K562 (cell line): ENCODE measurements at regions not wholly inside any gene's neighbourhood (a gene's known extent, or its start where the extent isn't known, plus 50 kb on each side); places are given as distances from the start of the nearest gene placed in this dataset.

ENCODE experiments used
- ATAC-seq: fragments of 200-7000 bp; cut with Tn5 transposase; 3 replicates; pipeline ENCODE4 v1.9.1; 2020; ENCODE audit warnings: moderate library complexity
- BruUV-seq: library from RNA; stranded (reverse); fragments of 400-500 nt; replicated peaks from 2 replicates; lab custom pipeline; 2021; lab: Mats Ljungman, UMichigan
- CTCF ChIA-PET: fragments of 300-600 bp; formaldehyde crosslinking; extraction: SDS; loops from one replicate; lab custom pipeline; 2021; ENCODE audit warnings: low intra/inter-chr PET ratio; lab: Yijun Ruan, JAX
- POLR2A ChIA-PET: fragments of 300-600, 350-650 bp; sonication (Branson Sonifier 250); formaldehyde crosslinking; extraction: SDS; loops from one replicate; lab custom pipeline; 2021; ENCODE audit warnings: antibody characterized with exemption, inconsistent platforms; lab: Yijun Ruan, JAX
- DNase-seq, 4 experiments: peaks; one replicate each; pipeline versions ENCODE4 v3.0.0 to v3.0.0-alpha.2; 2011 to 2018; ENCODE audit warnings: low spot score in 3 of 4, mixed read lengths in 3 of 4; ENCODE audit errors: extremely low read depth in 1 of 4
- FAIRE-seq: peaks from 2 replicates; lab custom pipeline; 2011; peaks lifted over from hg19 to GRCh38; lab: Jason Lieb, UNC
- H2AFZ ChIP-seq: 2 replicates; pipeline ENCODE4 v1.6.0; 2011; ENCODE audit warnings: low read depth, low read length, control low read depth, inconsistent platforms
- H3K27ac ChIP-seq: fragments of 200-600 bp; 3 replicates; pipeline ENCODE4 v1.8.0; 2011; ENCODE audit warnings: low read depth, mild to moderate bottlenecking, control low read depth, inconsistent platforms, low read length, moderate library complexity, mixed read lengths; ENCODE audit errors: extremely low read depth
- H3K27me3 ChIP-seq, 2 experiments: fragments of 300-600 bp in 1 of 2; 2 replicates in 1 of 2; 3 replicates in 1 of 2; pipeline versions ENCODE4 v1.6.0 to v1.8.0; 2011; ENCODE audit warnings: inconsistent platforms in 2 of 2, low read length in 2 of 2, mild to moderate bottlenecking in 1 of 2, mixed read lengths in 1 of 2, moderate library complexity in 1 of 2; ENCODE audit not compliant: control insufficient read depth in 2 of 2, insufficient read depth in 2 of 2
- H3K36me3 ChIP-seq: fragments of 300-600 bp; 3 replicates; pipeline ENCODE4 v1.8.0; 2011; ENCODE audit warnings: mild to moderate bottlenecking, low read length, inconsistent platforms; ENCODE audit not compliant: control insufficient read depth, insufficient read depth
- H3K4me1 ChIP-seq, 2 experiments: fragments of 200-600 bp in 1 of 2; replicated peaks in 1 of 2; 2 replicates in 1 of 2; 3 replicates in 1 of 2; pipeline versions ENCODE4 v1.5.1 to v1.8.0; 2011; ENCODE audit warnings: inconsistent platforms in 2 of 2, low read length in 2 of 2, mild to moderate bottlenecking in 1 of 2, mixed read lengths in 1 of 2, moderate library complexity in 1 of 2; ENCODE audit not compliant: control insufficient read depth in 2 of 2, insufficient read depth in 2 of 2
- H3K4me2 ChIP-seq: 2 replicates; pipeline ENCODE4 v1.6.1; 2011; ENCODE audit warnings: low read length, control low read depth, inconsistent platforms, mixed read lengths; ENCODE audit not compliant: insufficient read depth
- H3K4me3 ChIP-seq: fragments of 200-600 bp; sonication (generic), shearing (Covaris generic); 2 replicates; pipeline ENCODE4 v1.5.1; 2016; ENCODE audit warnings: control low read depth, inconsistent platforms
- H3K79me2 ChIP-seq: fragments of 200-600 bp; 3 replicates; pipeline ENCODE4 v1.8.0; 2011; ENCODE audit warnings: low read length, inconsistent platforms; ENCODE audit not compliant: control insufficient read depth, insufficient read depth
- H3K9ac ChIP-seq, 2 experiments: 2 replicates each; pipeline versions ENCODE4 v1.6.0 to v1.6.1; 2011; ENCODE audit warnings: low read depth in 2 of 2, low read length in 2 of 2, control low read depth in 1 of 2, inconsistent platforms in 1 of 2, mild to moderate bottlenecking in 1 of 2, mixed read lengths in 1 of 2; ENCODE audit not compliant: insufficient read depth in 1 of 2
- H3K9me1 ChIP-seq: one replicate; pipeline ENCODE4 v1.6.0; 2011; ENCODE audit warnings: inconsistent platforms, mild to moderate bottlenecking, low read length, moderate library complexity; ENCODE audit not compliant: control insufficient read depth, insufficient read depth
- H3K9me3 ChIP-seq: replicated peaks from 2 replicates; pipeline ENCODE4 v1.5.1; 2011; ENCODE audit warnings: low read depth, low read length, inconsistent platforms; ENCODE audit not compliant: control insufficient read depth, insufficient read depth
- H4K20me1 ChIP-seq: replicated peaks from 2 replicates; pipeline ENCODE4 v1.6.1; 2011; ENCODE audit warnings: low read length, inconsistent platforms, mixed read lengths; ENCODE audit not compliant: control insufficient read depth, insufficient read depth
- CHD7 ChIP-seq: fragments of 200-600 bp; sonication (generic); IDR thresholded peaks from one replicate; pipeline ENCODE4 v1.6.1; 2012; ENCODE audit warnings: mild to moderate bottlenecking, low read depth, low read length, inconsistent platforms
- DEAF1 ChIP-seq: fragments of 450-650 bp; formaldehyde crosslinking; IDR thresholded peaks from 2 replicates; pipeline ENCODE4 v1.4.0; 2020; ENCODE audit warnings: mild to moderate bottlenecking, moderate library complexity
- NCOA1 ChIP-seq: fragments of 450-650 bp; IDR thresholded peaks from 2 replicates; pipeline ENCODE4 v1.6.1; 2016; ENCODE audit warnings: low read depth
- OTX1 ChIP-seq: fragments of 450-650 bp; formaldehyde crosslinking; IDR thresholded peaks from 2 replicates; pipeline ENCODE4 v1.4.0; 2022; ENCODE audit warnings: mild to moderate bottlenecking
- POLR2AphosphoS5 ChIP-seq: IDR thresholded peaks from 2 replicates; pipeline ENCODE4 v1.6.1; 2011; ENCODE audit warnings: mild to moderate bottlenecking, low read depth, low read length, moderate library complexity; ENCODE audit not compliant: control insufficient read depth, insufficient read depth
- SMAD2 ChIP-seq: fragments of 150-350 bp; IDR thresholded peaks from 2 replicates; pipeline ENCODE4 v1.6.1; 2014; ENCODE audit warnings: low read depth, mild to moderate bottlenecking, low read length
- TCF7 ChIP-seq: sonication (generic); IDR thresholded peaks from 2 replicates; pipeline ENCODE4 v1.6.1; 2016; ENCODE audit warnings: antibody characterized with exemption, borderline replicate concordance
- ZBTB2 ChIP-seq: fragments of 450-650 bp; IDR thresholded peaks from 2 replicates; pipeline ENCODE4 v1.6.1; 2016; ENCODE audit warnings: antibody characterized with exemption
- WGBS: fragments of 100-300 bp; shearing (Covaris generic); methylation state at CpG from one replicate; pipeline ENCODE4 v1.1.6; 2016; ENCODE audit warnings: low coverage, mixed read lengths; ENCODE audit not compliant: insufficient coverage; ENCODE audit errors: missing lambda C conversion rate; 5-methylcytosine and 5-hydroxymethylcytosine counted together
- in situ Hi-C: fragments of 300-500 bp; cut with MboI; formaldehyde crosslinking; loops from 4 replicates; pipeline ENCODE4 v1.15.0; 2018; ENCODE audit warnings: inconsistent platforms, mixed read lengths
- intact Hi-C: fragments of 100-400 bp; cut with micrococcal nuclease; formaldehyde crosslinking; loops from 2 replicates; pipeline ENCODE4 v1.14.2; 2022

GRCh38 chrX:69278031-69278687 is 112.9 kb upstream of the PJA1 start:
- in situ Hi-C loops (loop anchor here (25.0 kb wide), 1 partner anchor 1091 kb away; no protein-coding TSS in a partner anchor), intact Hi-C loops (no loop called here)
- no peaks in the 10 kb centered on the region for H3K4me1 ChIP-seq
- H2AFZ ChIP-seq: no peak overlapping the region
- POLR2A ChIA-PET: no interaction called here
- H3K27ac ChIP-seq: no peak overlapping the region
- peaks cover 0 to 28% of the 10 kb centered on the region in 2 experiments; a peak in 2 of 5 replicates for H3K27me3 ChIP-seq
- DNase-seq (no peak), ATAC-seq (no peak), FAIRE-seq (no peak)
- H3K4me3 ChIP-seq: no peak overlapping the region
- WGBS: 0% methylated on average over 3 of the region's 16 CpGs
- CTCF ChIA-PET: no interaction called here
- no TSS peak for BruUV-seq
- no peaks in the 10 kb centered on the region for H3K9me3 ChIP-seq
- H3K4me2 ChIP-seq: no peak overlapping the region
- no peaks in the 10 kb centered on the region for H3K79me2 ChIP-seq
- peaks cover 3% of the 10 kb centered on the region; the same call in 1 of the 2 replicates for H4K20me1 ChIP-seq
- no peaks in the 10 kb centered on the region for H3K9me1 ChIP-seq
- no peaks in the 10 kb centered on the region for H3K36me3 ChIP-seq
- H3K9ac ChIP-seq: no peak overlapping the region
- TF ChIP-seq DEAF1 (CRISPR knock-in tag): no peak
- TF ChIP-seq SMAD2: no peak
- no peak for TF ChIP-seq CHD7
- no peak for TF ChIP-seq POLR2AphosphoS5
- no peak for TF ChIP-seq OTX1 (CRISPR knock-in tag)
- no peak for TF ChIP-seq ZBTB2
- TF ChIP-seq TCF7: no peak
- TF ChIP-seq NCOA1: no peak
